T-helper 1 cell treated with Interleukin-12 subunit alpha and Interleukin-12 subunit beta and Interleukin-4 antibody, amounts not matched to agents 30 μg/mL and 1 μg/mL, for 36 hours (primary cell): ENCODE measurements at regions not wholly inside any gene's neighbourhood (a gene's known extent, or its start where the extent isn't known, plus 50 kb on each side); places are given as distances from the start of the nearest gene placed in this dataset.
"Not testable (repeated sequence)": the region's sequence is repeated elsewhere in the genome, so short reads cannot be mapped to it uniquely, and the experiment has no call there.

Experiments used
- H3K27ac Mint-ChIP-seq: one replicate; pipeline ENCODE4 v1.8.0; 2021; ENCODE audit warnings: mild to moderate bottlenecking, mixed read lengths
- H3K27me3 Mint-ChIP-seq: one replicate; pipeline ENCODE4 v1.8.0; 2021; ENCODE audit warnings: low read depth, mixed read lengths
- H3K36me3 Mint-ChIP-seq: one replicate; pipeline ENCODE4 v1.8.0; 2021; ENCODE audit warnings: low read depth, mixed read lengths
- H3K4me1 Mint-ChIP-seq: one replicate; pipeline ENCODE4 v1.8.0; 2021; ENCODE audit warnings: low read depth, mixed read lengths
- H3K4me3 Mint-ChIP-seq: one replicate; pipeline ENCODE4 v1.8.0; 2021; ENCODE audit warnings: mild to moderate bottlenecking, moderate library complexity, mixed read lengths
- H3K9me3 Mint-ChIP-seq: one replicate; pipeline ENCODE4 v1.8.0; 2021; ENCODE audit warnings: mixed read lengths

DNA sequence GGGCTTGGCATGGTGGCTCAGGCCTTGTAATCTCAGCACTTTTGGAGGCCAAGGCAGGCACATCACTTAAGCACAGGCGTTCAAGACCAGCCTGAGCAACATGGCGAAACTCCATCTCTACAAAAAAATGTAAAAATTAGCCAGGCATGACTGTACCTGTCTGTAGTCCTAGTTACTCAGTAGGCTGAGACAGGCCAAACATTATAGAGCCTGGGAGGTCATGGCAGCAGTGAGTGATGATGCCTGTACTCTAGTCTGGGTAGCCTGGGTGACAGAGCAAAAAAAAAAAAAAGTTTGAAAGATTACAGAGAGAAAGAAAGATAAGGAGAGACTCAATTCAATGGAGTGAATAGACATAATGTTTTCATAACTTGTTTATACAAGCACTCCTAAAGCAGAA is 556.5 kb upstream of the BRINP3 start:
- H3K36me3 Mint-ChIP-seq, result no peaks in the 10 kb centered on the region
- no peaks in the 10 kb centered on the region for H3K27me3 Mint-ChIP-seq
- H3K9me3 Mint-ChIP-seq, result peaks cover 24% of the 10 kb centered on the region
- no peak overlapping the region for H3K4me3 Mint-ChIP-seq
- H3K27ac Mint-ChIP-seq, result no peak overlapping the region
- no peaks in the 10 kb centered on the region for H3K4me1 Mint-ChIP-seq

DNA sequence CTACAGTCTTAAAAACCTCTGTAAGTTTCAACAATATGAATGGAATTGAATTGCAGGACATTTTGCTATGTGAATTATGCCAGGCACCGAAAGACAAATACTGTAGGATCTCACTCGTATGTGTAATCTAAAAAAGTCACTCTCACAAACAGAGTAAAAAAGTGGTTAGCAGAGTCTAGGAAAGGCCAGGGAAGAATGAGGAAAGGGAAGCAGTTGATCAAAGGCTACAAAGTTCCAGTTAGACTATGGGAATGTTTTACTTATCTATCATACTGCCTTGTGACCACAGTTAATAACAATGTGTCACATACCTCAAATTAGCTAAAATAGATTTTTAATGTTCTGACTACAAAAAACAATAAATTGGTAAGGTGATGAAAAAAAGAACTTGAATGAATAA is 565.4 kb upstream of the BRINP3 start:
- Mint-ChIP-seq H3K4me3 (no peak overlapping the region), H3K9me3 (peaks cover 6% of the 10 kb centered on the region), H3K36me3 (no peaks in the 10 kb centered on the region), H3K4me1 (no peaks in the 10 kb centered on the region), H3K27ac (no peak overlapping the region), H3K27me3 (no peaks in the 10 kb centered on the region)

DNA sequence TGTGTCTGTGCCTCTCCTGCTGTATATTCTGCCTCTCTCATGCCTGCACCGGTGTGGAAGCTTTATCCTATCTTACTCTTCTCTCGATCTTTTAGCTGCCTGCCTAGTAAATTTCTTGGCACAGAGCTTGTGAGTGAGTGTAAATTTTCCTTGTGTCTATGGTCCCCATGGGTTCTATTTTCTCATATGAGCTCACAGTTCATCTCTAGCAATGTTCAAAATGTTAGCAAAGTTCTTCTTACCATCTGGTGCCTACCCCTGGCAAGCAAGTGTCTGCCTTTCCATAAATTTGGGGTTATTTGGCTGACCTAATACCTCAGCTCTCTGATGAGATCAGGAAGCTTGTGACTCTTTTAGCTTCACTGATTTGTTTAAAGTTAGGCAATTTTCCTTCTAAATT is 572.1 kb upstream of the BRINP3 start:
- no peaks in the 10 kb centered on the region for H3K4me1 Mint-ChIP-seq
- H3K27me3 Mint-ChIP-seq, result no peaks in the 10 kb centered on the region
- H3K9me3 Mint-ChIP-seq, result peaks cover 5% of the 10 kb centered on the region
- no peak overlapping the region for H3K27ac Mint-ChIP-seq
- H3K36me3 Mint-ChIP-seq, result no peaks in the 10 kb centered on the region
- H3K4me3 Mint-ChIP-seq, result no peak overlapping the region

DNA sequence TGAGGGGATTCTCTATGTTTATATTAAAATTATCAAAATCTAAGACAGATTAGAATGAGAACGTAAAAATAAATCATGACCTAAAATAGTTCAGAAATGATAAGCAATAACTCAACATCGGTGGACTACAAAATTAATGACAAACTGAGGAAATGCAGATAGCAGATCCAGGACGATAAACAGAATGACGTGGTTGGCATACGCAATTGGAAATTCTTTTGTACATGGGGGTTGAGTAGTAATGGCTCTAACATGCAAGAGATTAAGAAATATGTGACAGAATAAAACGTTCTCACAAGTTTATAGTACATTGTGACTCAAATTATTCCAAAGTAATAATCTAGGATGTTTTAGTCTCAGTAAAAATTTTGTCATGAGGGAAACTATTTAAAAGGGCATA is 575.2 kb upstream of the BRINP3 start:
- Mint-ChIP-seq H3K4me3 (no peak overlapping the region), H3K27ac (no peak overlapping the region), H3K4me1 (no peaks in the 10 kb centered on the region), H3K9me3 (peaks cover 5% of the 10 kb centered on the region), H3K36me3 (no peaks in the 10 kb centered on the region), H3K27me3 (no peaks in the 10 kb centered on the region)

DNA sequence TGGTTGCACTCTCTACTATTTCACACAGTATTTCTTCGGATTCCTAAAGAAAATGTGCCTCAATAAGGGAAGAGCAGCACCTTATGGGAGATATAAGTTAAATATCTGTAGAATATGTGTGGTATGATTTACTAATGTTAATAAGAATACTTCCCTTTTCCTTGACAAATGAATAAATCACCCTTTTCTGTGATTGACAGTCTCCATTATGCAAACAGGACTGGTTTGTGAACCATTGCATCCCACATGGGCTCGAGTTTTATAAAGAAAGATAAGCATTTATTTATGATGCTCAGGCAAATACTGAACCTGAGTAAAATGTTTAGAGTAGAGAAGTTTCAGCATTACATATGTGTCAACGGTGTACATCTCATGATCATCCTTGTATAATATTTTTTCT is 587.7 kb upstream of the BRINP3 start:
- no peaks in the 10 kb centered on the region for H3K36me3 Mint-ChIP-seq
- H3K9me3 Mint-ChIP-seq, result peaks cover 19% of the 10 kb centered on the region
- H3K4me3 Mint-ChIP-seq, result no peak overlapping the region
- H3K27ac Mint-ChIP-seq, result no peak overlapping the region
- H3K4me1 Mint-ChIP-seq, result no peaks in the 10 kb centered on the region
- H3K27me3 Mint-ChIP-seq, result no peaks in the 10 kb centered on the region

DNA sequence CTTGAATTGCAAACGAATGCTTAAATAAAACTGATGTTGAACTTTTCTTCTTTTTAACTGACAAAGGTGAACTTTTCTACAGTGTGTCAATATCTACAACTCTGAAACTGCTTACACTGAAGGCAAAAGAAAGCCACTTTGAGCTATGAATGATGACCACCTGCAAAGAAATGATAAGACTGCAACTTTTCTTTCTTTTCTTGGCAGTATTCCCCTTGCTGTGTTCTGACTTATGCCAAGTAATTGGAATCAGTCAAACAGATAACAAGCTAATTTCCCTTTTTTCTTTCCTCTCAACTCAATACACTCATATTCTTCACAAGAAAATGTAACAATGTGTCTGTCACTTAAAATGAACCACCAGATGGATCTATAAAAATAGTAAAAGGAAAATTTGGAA is 588.1 kb upstream of the BRINP3 start:
- H3K36me3 Mint-ChIP-seq, result no peaks in the 10 kb centered on the region
- H3K27me3 Mint-ChIP-seq, result no peaks in the 10 kb centered on the region
- no peaks in the 10 kb centered on the region for H3K4me1 Mint-ChIP-seq
- H3K9me3 Mint-ChIP-seq, result peaks cover 17% of the 10 kb centered on the region
- H3K4me3 Mint-ChIP-seq, result no peak overlapping the region
- no peak overlapping the region for H3K27ac Mint-ChIP-seq

DNA sequence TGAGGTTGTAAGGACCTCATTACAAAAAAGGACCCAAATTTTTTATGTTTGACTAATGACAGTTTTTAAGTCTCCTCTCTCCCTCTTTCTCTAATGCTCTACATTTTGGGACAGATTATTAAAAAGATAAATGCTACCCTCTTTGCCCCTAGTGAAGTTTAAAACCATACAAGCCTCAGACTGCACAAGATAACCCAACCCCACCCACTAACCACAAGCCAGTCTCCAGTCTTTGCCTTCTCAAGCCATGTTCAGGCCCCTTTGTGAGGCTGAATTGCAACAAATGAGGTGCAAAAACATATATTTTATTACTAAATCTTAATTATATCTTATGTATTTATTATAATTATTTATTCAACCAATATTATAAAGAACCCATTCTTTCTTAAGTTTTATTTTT is 597.2 kb upstream of the BRINP3 start:
- no peaks in the 10 kb centered on the region for H3K36me3 Mint-ChIP-seq
- no peaks in the 10 kb centered on the region for H3K27me3 Mint-ChIP-seq
- no peaks in the 10 kb centered on the region for H3K9me3 Mint-ChIP-seq
- H3K4me1 Mint-ChIP-seq, result no peaks in the 10 kb centered on the region
- no peak overlapping the region for H3K4me3 Mint-ChIP-seq
- H3K27ac Mint-ChIP-seq, result no peak overlapping the region

DNA sequence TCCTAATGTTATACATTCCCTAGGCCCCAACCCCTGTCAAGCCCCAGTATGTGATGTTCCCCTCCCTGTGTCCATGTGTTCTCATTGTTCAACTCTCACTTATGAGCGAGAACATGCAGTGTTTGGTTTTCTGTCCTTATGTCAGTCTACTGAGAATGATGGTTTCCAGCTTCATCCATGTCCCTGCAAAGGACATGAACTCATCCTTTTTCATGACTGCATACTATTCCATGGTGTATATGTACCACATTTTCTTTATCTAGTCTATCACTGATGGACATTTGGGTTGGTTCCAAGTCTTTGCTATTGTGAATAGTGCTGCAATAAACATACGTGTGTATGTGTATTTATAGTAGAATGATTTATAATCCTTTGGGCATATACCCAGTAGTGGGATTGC is 605.4 kb upstream of the BRINP3 start:
- not testable (repeated sequence) for H3K36me3 Mint-ChIP-seq, H3K4me3 Mint-ChIP-seq
- peaks cover 16% of the 10 kb centered on the region for H3K9me3 Mint-ChIP-seq

DNA sequence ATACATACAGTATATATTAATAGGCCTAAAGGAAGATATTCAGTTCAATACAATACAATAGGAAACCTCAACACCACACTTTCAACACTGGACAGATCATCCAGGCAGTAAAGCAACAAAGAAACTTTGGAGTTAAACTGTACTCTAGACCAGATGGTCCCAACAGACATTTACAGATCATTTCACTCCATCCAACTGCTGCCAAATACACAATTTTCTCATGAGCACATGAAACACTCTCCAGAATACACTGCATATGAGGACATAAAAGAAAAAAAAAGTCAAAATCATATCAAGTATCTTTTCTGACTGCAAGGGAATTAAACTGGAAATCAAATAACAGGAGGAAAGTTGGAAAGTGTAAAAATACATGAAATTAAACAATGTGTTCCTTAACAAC is 607.5 kb upstream of the BRINP3 start:
- H3K4me1 Mint-ChIP-seq, result no peaks in the 10 kb centered on the region
- no peaks in the 10 kb centered on the region for H3K36me3 Mint-ChIP-seq
- H3K4me3 Mint-ChIP-seq, result no peak overlapping the region
- H3K27me3 Mint-ChIP-seq, result no peaks in the 10 kb centered on the region
- H3K9me3 Mint-ChIP-seq, result peaks cover 15% of the 10 kb centered on the region
- H3K27ac Mint-ChIP-seq, result no peak overlapping the region

More for the DNA sequence above, 605.4 kb upstream of the BRINP3 start:
- H3K27me3 Mint-ChIP-seq, H3K4me1 Mint-ChIP-seq, H3K27ac Mint-ChIP-seq: not testable (repeated sequence)

DNA sequence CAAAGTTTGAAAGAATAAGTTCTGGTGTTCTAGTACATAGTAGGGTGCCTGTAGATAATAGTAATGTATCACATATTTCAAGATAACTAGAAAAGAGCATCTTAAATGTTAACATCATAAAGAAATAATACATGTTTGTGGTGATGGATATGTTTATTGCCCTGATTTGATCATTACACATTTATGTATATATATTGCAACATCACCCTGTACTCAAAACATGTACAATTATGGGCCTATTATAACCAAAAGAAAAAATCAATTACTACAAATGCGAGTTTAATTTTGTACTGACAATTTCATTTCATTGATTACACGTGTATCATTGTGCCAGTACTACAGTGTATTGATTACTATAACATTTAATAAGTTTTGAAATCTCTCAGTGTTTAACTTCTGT is 609.2 kb upstream of the BRINP3 start:
- no peak overlapping the region for H3K4me3 Mint-ChIP-seq
- no peaks in the 10 kb centered on the region for H3K27me3 Mint-ChIP-seq
- no peaks in the 10 kb centered on the region for H3K4me1 Mint-ChIP-seq
- no peaks in the 10 kb centered on the region for H3K36me3 Mint-ChIP-seq
- peaks cover 9% of the 10 kb centered on the region for H3K9me3 Mint-ChIP-seq
- no peak overlapping the region for H3K27ac Mint-ChIP-seq

DNA sequence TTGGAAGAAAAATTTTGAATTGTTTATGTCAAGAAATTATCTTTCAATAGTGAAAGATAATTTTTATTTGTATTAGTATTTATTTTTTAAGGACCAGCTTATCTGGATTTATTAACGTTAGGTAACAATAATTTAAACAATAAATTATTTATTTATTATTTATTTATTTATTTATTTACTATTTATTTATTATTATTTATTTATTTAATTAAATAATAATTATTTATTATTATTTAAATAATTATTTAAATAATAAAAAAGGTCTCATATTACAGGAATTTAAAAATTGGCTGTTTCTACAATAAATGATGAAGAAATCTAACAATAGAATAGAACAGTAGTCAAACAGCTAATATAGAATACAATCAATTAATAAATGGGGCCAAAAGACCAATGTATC is 618.7 kb upstream of the BRINP3 start:
- no peak overlapping the region for H3K27ac Mint-ChIP-seq
- no peak overlapping the region for H3K4me3 Mint-ChIP-seq
- no peaks in the 10 kb centered on the region for H3K27me3 Mint-ChIP-seq
- H3K36me3 Mint-ChIP-seq, result no peaks in the 10 kb centered on the region
- no peaks in the 10 kb centered on the region for H3K9me3 Mint-ChIP-seq
- H3K4me1 Mint-ChIP-seq, result no peaks in the 10 kb centered on the region

DNA sequence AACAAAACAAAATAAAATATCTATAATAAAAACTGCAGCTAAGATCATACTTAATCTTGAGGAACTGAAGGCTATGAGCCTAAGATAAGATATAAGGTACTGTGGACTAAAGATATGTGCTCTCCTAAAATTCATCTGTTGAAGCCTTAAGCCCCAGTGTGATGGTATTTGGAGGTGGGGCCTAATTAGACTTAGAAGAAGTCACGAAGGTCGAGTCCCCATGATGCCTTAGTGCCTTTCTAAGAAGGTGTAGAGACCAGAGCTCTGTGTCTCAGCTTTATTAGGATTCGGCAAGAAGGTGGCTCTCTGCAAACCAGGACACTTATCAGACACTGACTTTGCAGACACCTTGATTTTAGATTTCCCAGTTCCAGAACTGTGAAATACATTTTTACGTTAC is 622.0 kb upstream of the BRINP3 start:
- no peaks in the 10 kb centered on the region for H3K27me3 Mint-ChIP-seq
- no peak overlapping the region for H3K27ac Mint-ChIP-seq
- H3K9me3 Mint-ChIP-seq, result no peaks in the 10 kb centered on the region
- H3K36me3 Mint-ChIP-seq, result no peaks in the 10 kb centered on the region
- H3K4me3 Mint-ChIP-seq, result no peak overlapping the region
- H3K4me1 Mint-ChIP-seq, result no peaks in the 10 kb centered on the region

DNA sequence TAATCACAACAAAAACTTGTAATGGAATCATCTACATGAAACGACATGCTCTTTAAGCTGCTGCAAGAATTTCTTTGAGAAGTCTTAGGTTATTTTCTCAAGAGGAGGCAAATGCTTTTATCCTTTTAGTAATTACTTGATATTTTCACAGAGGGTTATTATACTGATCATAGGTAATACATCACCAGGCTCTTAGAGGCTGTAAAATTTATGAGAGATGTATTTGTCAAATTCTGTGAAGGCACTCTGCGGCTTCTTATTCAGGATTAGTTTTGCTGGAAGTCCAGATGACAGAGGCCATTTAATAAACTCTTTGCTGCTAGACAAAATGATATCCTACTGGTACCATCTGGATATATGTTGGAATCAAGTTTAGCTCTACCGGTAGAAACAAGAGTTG is 624.3 kb upstream of the BRINP3 start:
- Mint-ChIP-seq H3K27me3 (no peaks in the 10 kb centered on the region), H3K4me1 (no peaks in the 10 kb centered on the region), H3K9me3 (no peaks in the 10 kb centered on the region), H3K4me3 (no peak overlapping the region), H3K36me3 (no peaks in the 10 kb centered on the region), H3K27ac (no peak overlapping the region)

DNA sequence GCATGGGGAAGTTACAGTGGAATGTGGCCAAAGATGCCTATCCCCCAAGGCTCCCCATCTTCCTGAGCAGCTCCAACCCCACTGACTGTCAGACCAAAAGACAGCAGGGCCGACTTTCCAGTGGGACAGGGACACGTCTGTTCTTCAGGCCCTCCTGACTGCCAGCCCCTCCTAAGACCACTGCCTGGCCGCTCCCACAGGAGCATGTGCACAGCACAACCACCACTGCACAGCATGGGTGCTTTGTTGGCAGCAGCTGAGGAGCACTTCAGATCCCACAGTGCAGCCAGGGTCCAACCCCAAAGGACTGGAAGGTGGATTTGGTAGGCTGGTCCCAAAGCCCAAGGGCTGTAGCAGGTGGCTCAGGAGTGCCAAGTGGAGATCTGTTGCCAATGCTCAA is 648.3 kb upstream of the BRINP3 start:
- H3K4me3 Mint-ChIP-seq, result no peak overlapping the region
- no peaks in the 10 kb centered on the region for H3K36me3 Mint-ChIP-seq
- H3K27ac Mint-ChIP-seq, result no peak overlapping the region
- no peaks in the 10 kb centered on the region for H3K27me3 Mint-ChIP-seq
- H3K9me3 Mint-ChIP-seq, result peaks cover 7% of the 10 kb centered on the region
- no peaks in the 10 kb centered on the region for H3K4me1 Mint-ChIP-seq

DNA sequence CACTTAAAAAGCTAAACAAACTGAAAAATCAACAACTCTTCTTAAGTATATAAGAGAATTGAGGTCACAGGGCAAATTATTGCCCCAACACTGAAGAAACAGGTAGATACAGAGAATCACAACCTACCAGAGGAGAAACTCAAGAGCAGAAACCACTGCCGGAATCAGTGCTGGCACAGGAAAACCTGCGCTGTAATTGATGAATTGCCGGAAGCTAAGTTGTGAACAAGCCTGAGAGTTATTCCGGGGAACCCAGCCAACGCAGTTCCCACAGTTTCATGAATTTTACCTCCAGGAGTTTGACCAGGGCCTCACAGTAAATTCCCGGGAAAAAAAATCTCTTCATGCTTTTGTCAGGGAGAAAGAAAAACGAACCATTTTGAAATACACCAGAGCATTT is 657.1 kb upstream of the BRINP3 start:
- H3K36me3 Mint-ChIP-seq, result no peaks in the 10 kb centered on the region

DNA sequence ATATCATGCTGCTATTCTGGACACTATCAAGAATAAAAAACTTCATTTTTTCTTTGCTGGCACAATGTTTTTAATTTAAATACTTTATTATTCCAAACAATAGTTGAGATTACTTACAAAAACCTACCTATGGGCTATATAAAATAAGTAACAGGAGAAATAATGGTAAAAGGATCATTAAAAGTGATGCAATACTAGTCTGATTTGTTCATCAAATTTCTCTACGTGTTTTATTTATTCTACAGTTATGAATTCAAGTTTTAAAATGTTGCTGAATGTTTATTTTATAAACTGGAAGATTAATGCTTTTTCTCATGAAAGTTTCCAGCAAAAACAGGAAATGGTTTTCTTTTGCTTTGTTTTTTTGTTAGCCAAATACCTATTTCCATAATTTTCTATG is 662.4 kb upstream of the BRINP3 start:
- H3K4me3 Mint-ChIP-seq, result no peak overlapping the region
- no peaks in the 10 kb centered on the region for H3K27me3 Mint-ChIP-seq
- H3K36me3 Mint-ChIP-seq, result no peaks in the 10 kb centered on the region
- H3K4me1 Mint-ChIP-seq, result no peaks in the 10 kb centered on the region
- H3K27ac Mint-ChIP-seq, result no peak overlapping the region
- no peaks in the 10 kb centered on the region for H3K9me3 Mint-ChIP-seq

More for the DNA sequence above, 657.1 kb upstream of the BRINP3 start:
- Mint-ChIP-seq H3K4me3 (no peak overlapping the region), H3K27ac (no peak overlapping the region), H3K27me3 (no peaks in the 10 kb centered on the region), H3K9me3 (no peaks in the 10 kb centered on the region), H3K4me1 (no peaks in the 10 kb centered on the region)
